H9 (cell line): ENCODE measurements at regions not wholly inside any gene's neighbourhood (a gene's known extent, or its start where the extent isn't known, plus 50 kb on each side); places are given as distances from the start of the nearest gene placed in this dataset.

Source experiments
- DNase-seq: peaks from one replicate; pipeline ENCODE4 v3.0.0-alpha.2; 2017
- H2AFZ ChIP-seq: one replicate; pipeline ENCODE4 v1.6.1; 2013; ENCODE audit warnings: mild to moderate bottlenecking, low read length, control low read depth, moderate library complexity
- H2AK5ac ChIP-seq: 2 replicates; pipeline ENCODE4 v1.6.1; 2013; ENCODE audit warnings: low read length, control low read depth, mixed read lengths; ENCODE audit not compliant: insufficient read length
- H2BK120ac ChIP-seq: one replicate; pipeline ENCODE4 v1.6.1; 2013; ENCODE audit warnings: low read depth, mild to moderate bottlenecking, low read length, control low read depth, inconsistent platforms; ENCODE audit not compliant: poor library complexity, severe bottlenecking
- H2BK12ac ChIP-seq: 2 replicates; pipeline ENCODE4 v1.6.1; 2013; ENCODE audit warnings: low read length, control low read depth, mixed read lengths, low read depth; ENCODE audit not compliant: insufficient read length
- H2BK15ac ChIP-seq: 2 replicates; pipeline ENCODE4 v1.6.1; 2013; ENCODE audit warnings: low read depth, low read length, control low read depth
- H2BK20ac ChIP-seq: one replicate; pipeline ENCODE4 v1.6.1; 2013; ENCODE audit warnings: low read depth, mild to moderate bottlenecking, low read length, control low read depth, inconsistent platforms; ENCODE audit not compliant: poor library complexity, severe bottlenecking
- H2BK5ac ChIP-seq: 2 replicates; pipeline ENCODE4 v1.6.1; 2013; ENCODE audit warnings: low read length, control low read depth, mixed read lengths; ENCODE audit not compliant: insufficient read length
- H3K14ac ChIP-seq: 2 replicates; pipeline ENCODE4 v1.6.1; 2013; ENCODE audit warnings: low read length, control low read depth; ENCODE audit not compliant: insufficient read depth
- H3K18ac ChIP-seq: 2 replicates; pipeline ENCODE4 v1.6.1; 2013; ENCODE audit warnings: low read depth, mild to moderate bottlenecking, mixed read lengths, low read length, control low read depth; ENCODE audit not compliant: insufficient read length
- H3K23ac ChIP-seq: 2 replicates; pipeline ENCODE4 v1.6.1; 2013; ENCODE audit warnings: low read length, control low read depth, mixed read lengths, low read depth; ENCODE audit not compliant: insufficient read length
- H3K23me2 ChIP-seq: 2 replicates; pipeline ENCODE4 v1.6.1; 2013; ENCODE audit warnings: low read depth, mild to moderate bottlenecking, mixed read lengths, low read length, control low read depth; ENCODE audit not compliant: insufficient read length, poor library complexity, severe bottlenecking
- H3K27ac ChIP-seq: 2 replicates; pipeline ENCODE4 v1.5.1; 2013; ENCODE audit warnings: low read length, control low read depth, mixed read lengths, low read depth; ENCODE audit not compliant: insufficient read length
- H3K27me3 ChIP-seq: 2 replicates; pipeline ENCODE4 v1.6.1; 2013; ENCODE audit warnings: low read length, control low read depth, inconsistent platforms; ENCODE audit not compliant: insufficient read depth
- H3K4ac ChIP-seq: 2 replicates; pipeline ENCODE4 v1.6.1; 2013; ENCODE audit warnings: low read depth, mild to moderate bottlenecking, control low read depth, inconsistent platforms, low read length, moderate library complexity
- H3K4me1 ChIP-seq: 2 replicates; pipeline ENCODE4 v1.6.1; 2013; ENCODE audit warnings: low read length, control low read depth, inconsistent platforms; ENCODE audit not compliant: insufficient read depth
- H3K4me2 ChIP-seq: 2 replicates; pipeline ENCODE4 v1.6.1; 2013; ENCODE audit warnings: low read length, control low read depth, mixed read lengths; ENCODE audit not compliant: insufficient read length, insufficient read depth
- H3K56ac ChIP-seq: 2 replicates; pipeline ENCODE4 v1.6.1; 2013; ENCODE audit warnings: low read depth, mild to moderate bottlenecking, mixed read lengths, low read length, control low read depth; ENCODE audit not compliant: insufficient read length
- H3K79me1 ChIP-seq: 2 replicates; pipeline ENCODE4 v1.6.1; 2013; ENCODE audit warnings: low read depth, mild to moderate bottlenecking, moderate library complexity, low read length, control low read depth, inconsistent platforms; ENCODE audit not compliant: insufficient read depth, poor library complexity, severe bottlenecking
- H3K79me2 ChIP-seq: 2 replicates; pipeline ENCODE4 v1.6.1; 2013; ENCODE audit warnings: low read length, control low read depth, inconsistent platforms; ENCODE audit not compliant: insufficient read depth
- H3K9ac ChIP-seq: 2 replicates; pipeline ENCODE4 v1.6.1; 2013; ENCODE audit warnings: low read length, control low read depth, mixed read lengths; ENCODE audit not compliant: insufficient read length; ENCODE audit errors: extremely low read depth
- H3K9me3 ChIP-seq: one replicate; pipeline ENCODE4 v1.6.1; 2013; ENCODE audit warnings: low read depth, low read length, inconsistent platforms; ENCODE audit not compliant: control insufficient read depth
- H3T11ph ChIP-seq: one replicate; pipeline ENCODE4 v1.6.1; 2013; ENCODE audit warnings: mild to moderate bottlenecking, low read length, control low read depth, inconsistent platforms
- H4K20me1 ChIP-seq: one replicate; pipeline ENCODE4 v1.6.1; 2013; ENCODE audit not compliant: control insufficient read depth, insufficient read length, insufficient read depth
- H4K5ac ChIP-seq: 2 replicates; pipeline ENCODE4 v1.6.1; 2013; ENCODE audit warnings: low read depth, mild to moderate bottlenecking, mixed read lengths, low read length, control low read depth; ENCODE audit not compliant: insufficient read length
- H4K8ac ChIP-seq: replicated peaks from 2 replicates; pipeline ENCODE4 v1.6.1; 2013; ENCODE audit warnings: low read length, control low read depth, mixed read lengths, low read depth; ENCODE audit not compliant: insufficient read length
- H4K91ac ChIP-seq: 2 replicates; pipeline ENCODE4 v1.6.1; 2013; ENCODE audit warnings: low read depth, mild to moderate bottlenecking, moderate library complexity, mixed read lengths, low read length, control low read depth; ENCODE audit not compliant: insufficient read length
- H3K27ac Mint-ChIP-seq, 3 experiments: 2 replicates in 2 of 3; 3 replicates in 1 of 3; pipeline ENCODE4 v1.8.0; 2020 to 2021; ENCODE audit warnings: mixed read lengths in 3 of 3, mild to moderate bottlenecking in 1 of 3, moderate library complexity in 1 of 3
- H3K27me3 Mint-ChIP-seq: 2 replicates; pipeline ENCODE4 v1.8.0; 2021; ENCODE audit warnings: low read depth, mild to moderate bottlenecking, moderate library complexity, mixed read lengths
- H3K36me3 Mint-ChIP-seq, 3 experiments: 2 replicates in 2 of 3; 3 replicates in 1 of 3; pipeline ENCODE4 v1.8.0; 2020 to 2021; ENCODE audit warnings: low read depth in 3 of 3, mixed read lengths in 3 of 3; ENCODE audit not compliant: insufficient read depth in 1 of 3
- H3K4me1 Mint-ChIP-seq, 2 experiments: 2 replicates each; pipeline ENCODE4 v1.8.0; 2020; ENCODE audit warnings: mixed read lengths in 2 of 2
- H3K4me3 Mint-ChIP-seq, 2 experiments: 2 replicates in 1 of 2; 3 replicates in 1 of 2; pipeline ENCODE4 v1.8.0; 2020 to 2021; ENCODE audit warnings: mild to moderate bottlenecking in 2 of 2, mixed read lengths in 2 of 2, moderate library complexity in 1 of 2
- H3K9me3 Mint-ChIP-seq, 2 experiments: 2 replicates in 1 of 2; 3 replicates in 1 of 2; pipeline ENCODE4 v1.8.0; 2020; ENCODE audit warnings: mild to moderate bottlenecking in 2 of 2, mixed read lengths in 2 of 2, moderate library complexity in 1 of 2
- CTCF ChIP-seq: fragments of 200-600 bp; sonication (generic); conservative IDR thresholded peaks from 3 replicates; pipeline ENCODE4 v1.8.0; 2021; ENCODE audit warnings: antibody characterized with exemption, mild to moderate bottlenecking
- WGBS: extraction: QIAGEN DNeasy Blood & Tissue Kit; methylation state at CpG from one replicate; pipeline ENCODE4 v1.1.7; 2013; ENCODE audit warnings: missing lambda C conversion rate, low lambda C conversion rate, mixed read lengths; ENCODE audit not compliant: insufficient read length; ENCODE audit errors: extremely low coverage; 5-methylcytosine and 5-hydroxymethylcytosine counted together

GRCh38 chr10:23884670-23885069 is 324.3 kb upstream of the KIAA1217 start:
- no peak for TF ChIP-seq CTCF
- no peak overlapping the region for H3K27ac ChIP-seq
- H3K18ac ChIP-seq, result no peak overlapping the region
- H4K20me1 ChIP-seq, result no peaks in the 10 kb centered on the region
- H2BK5ac ChIP-seq, result no peak overlapping the region
- Mint-ChIP-seq H3K4me3 (no peak overlapping the region), H3K27ac (no peak overlapping the region), H3K36me3 (no peaks in the 10 kb centered on the region; a peak in 1 of 7 replicates), H3K9me3 (no peaks in the 10 kb centered on the region), H3K4me1 (no peaks in the 10 kb centered on the region), H3K27me3 (peaks cover 4% of the 10 kb centered on the region)
- H3K23me2 ChIP-seq, result no peaks in the 10 kb centered on the region
- DNase-seq, result no peak
- H2BK120ac ChIP-seq, result no peak overlapping the region
- no peak overlapping the region for H4K5ac ChIP-seq
- H2AK5ac ChIP-seq, result no peak overlapping the region
- no peak overlapping the region for H2BK12ac ChIP-seq
- H2BK20ac ChIP-seq, result no peak overlapping the region
- no peaks in the 10 kb centered on the region for H3K79me2 ChIP-seq
- H3K4me1 ChIP-seq, result no peaks in the 10 kb centered on the region
- H3K23ac ChIP-seq, result no peak overlapping the region
- H3K14ac ChIP-seq, result no peak overlapping the region
- no peak overlapping the region for H3K9ac ChIP-seq
- H3K4me2 ChIP-seq, result no peak overlapping the region
- H3T11ph ChIP-seq, result no peak overlapping the region
- H3K27me3 ChIP-seq, result no peaks in the 10 kb centered on the region
- H4K8ac ChIP-seq, result no peak overlapping the region
- H3K79me1 ChIP-seq, result no peaks in the 10 kb centered on the region
- no peak overlapping the region for H3K56ac ChIP-seq
- no peak overlapping the region for H2BK15ac ChIP-seq
- no peak overlapping the region for H3K4ac ChIP-seq
- H4K91ac ChIP-seq, result no peak overlapping the region
- no CpG with 5 or more reads among the region's 2 CpGs for WGBS
- H3K9me3 ChIP-seq, result no peaks in the 10 kb centered on the region
- no peak overlapping the region for H2AFZ ChIP-seq
